Activated CD4-positive, alpha-beta T cell treated with anti-CD3 and anti-CD28 coated beads for 1 hour (primary cell): ENCODE measurements at regions not wholly inside any gene's neighbourhood (a gene's known extent, or its start where the extent isn't known, plus 50 kb on each side); places are given as distances from the start of the nearest gene placed in this dataset.
"Not testable (repeated sequence)": the region's sequence is repeated elsewhere in the genome, so short reads cannot be mapped to it uniquely, and the experiment has no call there.

Source experiments
- DNase-seq: peaks from one replicate; pipeline ENCODE4 v3.0.0-alpha.2; 2020

DNA sequence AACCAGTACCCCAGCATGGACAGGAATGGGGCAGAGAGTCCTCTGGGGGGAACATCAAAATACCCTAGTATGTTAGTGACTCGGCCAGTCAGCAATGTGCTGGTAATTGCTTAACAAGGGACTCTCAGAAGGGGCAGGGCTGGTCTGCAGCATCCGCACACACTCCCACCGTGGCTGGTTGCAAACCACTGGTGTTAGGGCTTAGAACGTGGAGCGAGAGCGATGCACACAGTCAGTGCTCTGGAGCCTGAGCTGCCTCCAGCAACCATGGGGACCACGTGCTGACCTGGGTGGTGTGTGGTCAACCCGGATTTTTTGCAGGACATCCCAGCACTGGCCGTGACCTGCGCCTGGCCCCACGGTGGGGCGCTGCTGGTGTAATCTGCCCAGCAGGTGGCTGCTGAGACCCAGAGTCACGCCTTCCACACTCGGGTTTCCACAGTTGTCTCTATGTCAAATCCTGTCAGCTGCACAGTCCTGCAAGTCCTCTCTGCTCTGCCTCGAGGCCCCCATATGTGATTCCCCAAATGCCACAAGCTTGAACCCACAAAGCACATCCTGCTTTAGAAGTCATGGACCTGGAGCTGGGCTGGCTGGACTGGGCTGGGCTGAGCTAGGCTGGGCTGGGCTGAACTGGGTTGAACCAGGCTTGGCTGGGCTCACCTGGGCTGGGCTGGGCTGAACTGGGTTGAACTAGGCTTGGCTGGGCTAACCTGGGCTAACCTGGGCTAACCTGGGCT is 50.6 kb upstream of the GPC1 start:
- no peak for DNase-seq

DNA sequence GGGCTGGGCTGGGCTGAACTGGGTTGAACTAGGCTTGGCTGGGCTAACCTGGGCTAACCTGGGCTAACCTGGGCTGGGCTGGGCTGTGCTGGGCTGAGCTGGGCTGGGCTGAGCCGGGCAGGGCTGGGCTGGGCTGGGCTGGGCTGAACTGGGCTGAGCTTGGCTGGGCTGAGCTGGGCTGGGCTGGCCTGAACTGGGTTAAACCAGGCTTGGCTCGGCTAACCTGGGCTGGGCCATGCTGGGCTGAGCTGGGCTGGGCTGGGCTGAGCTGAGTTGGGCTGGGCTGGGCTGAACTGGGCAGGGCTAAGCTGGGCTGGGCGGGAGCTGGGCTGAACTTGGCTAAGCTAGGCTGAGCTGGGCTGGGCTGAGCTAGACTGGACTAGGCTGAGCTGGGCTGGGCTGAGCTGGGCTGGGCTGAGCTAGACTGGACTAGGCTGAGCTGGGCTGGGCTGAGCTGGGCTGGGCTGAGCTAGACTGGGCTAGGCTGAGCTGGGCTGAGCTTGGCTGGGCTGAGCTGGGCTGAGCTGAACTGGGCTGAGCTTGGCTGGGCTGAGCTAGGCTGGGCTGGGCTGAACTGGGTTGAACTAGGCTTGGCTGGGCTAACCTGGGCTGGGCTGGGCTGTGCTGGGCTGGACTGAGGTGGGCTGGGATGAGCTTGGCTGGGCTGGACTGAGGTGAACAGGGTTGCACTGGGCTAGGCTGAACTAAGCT is 49.9 kb upstream of the GPC1 start:
- not testable (repeated sequence) for DNase-seq
